ENCODE measurements at regions not wholly inside any gene's neighbourhood (a gene's known extent, or its start where the extent isn't known, plus 50 kb on each side); places are given as distances from the start of the nearest gene placed in this dataset.

GRCh38 chr9:26470284-26470683 is 422.3 kb downstream of the CAAP1 start:
- no peak overlapping the region for H3K9ac ChIP-seq (ENCODE audit: low read length)
- H3K79me2 ChIP-seq (ENCODE audit: insufficient read depth, low read length) = no peaks in the 10 kb centered on the region
- H3K4me2 ChIP-seq (ENCODE audit: low read length) = no peak overlapping the region
- H4K20me1 ChIP-seq (ENCODE audit: insufficient read depth, low read length) = no peaks in the 10 kb centered on the region
- H3K4me1 ChIP-seq (ENCODE audit: insufficient read depth, low read length, severe bottlenecking) = no peaks in the 10 kb centered on the region
- H3K9me3 ChIP-seq (ENCODE audit: low read length) = no peaks in the 10 kb centered on the region
- no peaks in the 10 kb centered on the region for H3K36me3 ChIP-seq (ENCODE audit: insufficient read depth, low read length)
- no peaks in the 10 kb centered on the region for H3K27me3 ChIP-seq (ENCODE audit: insufficient read depth, low read length)
- no peaks in the 10 kb centered on the region for H3F3A ChIP-seq (ENCODE audit: insufficient read depth, low read length)
- H2AFZ ChIP-seq (ENCODE audit: low read length) = no peak overlapping the region
- H3K27ac ChIP-seq (ENCODE audit: low read depth, low read length, poor library complexity, severe bottlenecking) = no peak overlapping the region
- no peaks in the 10 kb centered on the region for H3K9me2 ChIP-seq (ENCODE audit: low read depth, low read length)
- no peak overlapping the region for H3K4me3 ChIP-seq (ENCODE audit: low read depth, low read length, poor library complexity, severe bottlenecking)
- TF ChIP-seq EZH2 (IDR thresholded peaks at IDR 0.05; ENCODE audit: borderline replicate concordance, low read length) = no peak
- TF ChIP-seq, protein P1, sequence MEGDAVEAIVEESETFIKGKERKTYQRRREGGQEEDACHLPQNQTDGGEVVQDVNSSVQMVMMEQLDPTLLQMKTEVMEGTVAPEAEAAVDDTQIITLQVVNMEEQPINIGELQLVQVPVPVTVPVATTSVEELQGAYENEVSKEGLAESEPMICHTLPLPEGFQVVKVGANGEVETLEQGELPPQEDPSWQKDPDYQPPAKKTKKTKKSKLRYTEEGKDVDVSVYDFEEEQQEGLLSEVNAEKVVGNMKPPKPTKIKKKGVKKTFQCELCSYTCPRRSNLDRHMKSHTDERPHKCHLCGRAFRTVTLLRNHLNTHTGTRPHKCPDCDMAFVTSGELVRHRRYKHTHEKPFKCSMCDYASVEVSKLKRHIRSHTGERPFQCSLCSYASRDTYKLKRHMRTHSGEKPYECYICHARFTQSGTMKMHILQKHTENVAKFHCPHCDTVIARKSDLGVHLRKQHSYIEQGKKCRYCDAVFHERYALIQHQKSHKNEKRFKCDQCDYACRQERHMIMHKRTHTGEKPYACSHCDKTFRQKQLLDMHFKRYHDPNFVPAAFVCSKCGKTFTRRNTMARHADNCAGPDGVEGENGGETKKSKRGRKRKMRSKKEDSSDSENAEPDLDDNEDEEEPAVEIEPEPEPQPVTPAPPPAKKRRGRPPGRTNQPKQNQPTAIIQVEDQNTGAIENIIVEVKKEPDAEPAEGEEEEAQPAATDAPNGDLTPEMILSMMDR (IDR thresholded peaks at IDR 0.05; ENCODE audit: low read length) = no peak

DNA sequence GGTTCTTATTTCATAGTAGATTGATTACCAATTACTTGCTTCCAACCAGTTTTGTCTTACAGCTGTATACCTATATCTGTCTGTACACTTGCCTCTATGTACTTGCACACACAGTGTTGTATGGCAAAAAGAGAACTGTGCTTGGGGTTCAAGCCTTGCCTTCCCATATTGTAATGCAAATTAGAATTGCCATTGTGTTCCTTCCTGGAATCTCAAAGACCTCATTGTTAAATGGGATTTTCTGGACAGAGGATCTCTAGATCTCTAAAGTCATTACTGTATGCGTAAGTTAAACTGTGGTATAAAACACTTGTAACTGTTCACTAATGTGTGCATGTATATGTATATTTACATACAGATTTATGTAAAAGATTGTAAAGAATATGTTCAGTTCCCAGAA is 428.8 kb downstream of the CAAP1 start:
- no peaks in the 10 kb centered on the region for H3F3A ChIP-seq (ENCODE audit: insufficient read depth, low read length)
- H3K9ac ChIP-seq (ENCODE audit: low read length) = no peak overlapping the region
- H3K36me3 ChIP-seq (ENCODE audit: insufficient read depth, low read length) = no peaks in the 10 kb centered on the region
- no peaks in the 10 kb centered on the region for H4K20me1 ChIP-seq (ENCODE audit: insufficient read depth, low read length)
- TF ChIP-seq EZH2 (IDR thresholded peaks at IDR 0.05; ENCODE audit: borderline replicate concordance, low read length) = no peak
- TF ChIP-seq, protein P1 (IDR thresholded peaks at IDR 0.05; ENCODE audit: low read length) = no peak
- no peak overlapping the region for H3K4me2 ChIP-seq (ENCODE audit: low read length)
- H3K4me3 ChIP-seq (ENCODE audit: low read depth, low read length, poor library complexity, severe bottlenecking) = no peak overlapping the region
- no peaks in the 10 kb centered on the region for H3K79me2 ChIP-seq (ENCODE audit: insufficient read depth, low read length)
- no peak overlapping the region for H3K27ac ChIP-seq (ENCODE audit: low read depth, low read length, poor library complexity, severe bottlenecking)
- H3K9me2 ChIP-seq (ENCODE audit: low read depth, low read length) = no peaks in the 10 kb centered on the region
- H3K9me3 ChIP-seq (ENCODE audit: low read length) = no peaks in the 10 kb centered on the region
- H2AFZ ChIP-seq (ENCODE audit: low read length) = no peak overlapping the region
- H3K4me1 ChIP-seq (ENCODE audit: insufficient read depth, low read length, severe bottlenecking) = no peaks in the 10 kb centered on the region
- no peaks in the 10 kb centered on the region for H3K27me3 ChIP-seq (ENCODE audit: insufficient read depth, low read length)

DNA sequence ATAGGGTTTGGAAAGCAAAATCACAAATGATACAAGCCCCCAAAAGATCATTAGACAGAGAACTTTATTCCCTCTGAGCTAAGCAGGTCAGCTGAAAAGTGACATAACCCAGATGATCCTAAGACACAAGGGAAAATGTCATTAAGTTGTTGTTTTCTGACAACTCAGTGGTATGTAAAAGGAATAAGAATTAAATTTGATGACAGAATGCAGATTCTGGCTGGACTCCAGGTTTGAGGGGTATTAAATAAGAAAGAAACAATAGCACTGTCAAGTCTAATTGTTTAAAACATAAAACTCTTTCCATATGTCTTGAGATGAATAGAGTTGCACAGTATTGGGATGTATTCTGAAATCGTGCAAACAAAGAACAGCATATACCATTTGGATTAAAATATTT is 429.9 kb downstream of the CAAP1 start:
- H3K9ac ChIP-seq (ENCODE audit: low read length) = no peak overlapping the region
- H2AFZ ChIP-seq (ENCODE audit: low read length) = no peak overlapping the region
- H3K27me3 ChIP-seq (ENCODE audit: insufficient read depth, low read length) = no peaks in the 10 kb centered on the region
- TF ChIP-seq EZH2 (IDR thresholded peaks at IDR 0.05; ENCODE audit: borderline replicate concordance, low read length) = no peak
- TF ChIP-seq, protein P1 (IDR thresholded peaks at IDR 0.05; ENCODE audit: low read length) = no peak
- H3K79me2 ChIP-seq (ENCODE audit: insufficient read depth, low read length) = no peaks in the 10 kb centered on the region
- H3K4me3 ChIP-seq (ENCODE audit: low read depth, low read length, poor library complexity, severe bottlenecking) = no peak overlapping the region
- H3K36me3 ChIP-seq (ENCODE audit: insufficient read depth, low read length) = no peaks in the 10 kb centered on the region
- H3K4me2 ChIP-seq (ENCODE audit: low read length) = no peak overlapping the region
- H3K9me3 ChIP-seq (ENCODE audit: low read length) = no peaks in the 10 kb centered on the region
- no peak overlapping the region for H3K27ac ChIP-seq (ENCODE audit: low read depth, low read length, poor library complexity, severe bottlenecking)
- no peaks in the 10 kb centered on the region for H4K20me1 ChIP-seq (ENCODE audit: insufficient read depth, low read length)
- no peaks in the 10 kb centered on the region for H3K4me1 ChIP-seq (ENCODE audit: insufficient read depth, low read length, severe bottlenecking)
- H3F3A ChIP-seq (ENCODE audit: insufficient read depth, low read length) = no peaks in the 10 kb centered on the region
- H3K9me2 ChIP-seq (ENCODE audit: low read depth, low read length) = no peaks in the 10 kb centered on the region
